OCI-LY1 (cell line): ENCODE measurements at regions not wholly inside any gene's neighbourhood (a gene's known extent, or its start where the extent isn't known, plus 50 kb on each side); places are given as distances from the start of the nearest gene placed in this dataset.

Source experiments
- H2AFZ ChIP-seq: fragments of 200-600 bp; sonication (generic), shearing (Covaris generic); 2 replicates; pipeline ENCODE4 v1.6.0; 2014; ENCODE audit warnings: antibody characterized with exemption, mild to moderate bottlenecking, low read length
- H3F3A ChIP-seq: fragments of 200-600 bp; sonication (generic), shearing (Covaris generic); 2 replicates; pipeline ENCODE4 v1.6.0; 2014; ENCODE audit warnings: mild to moderate bottlenecking, antibody characterized with exemption, low read length, moderate library complexity; ENCODE audit not compliant: insufficient read depth
- H3K27ac ChIP-seq: fragments of 200-600 bp; sonication (generic); 2 replicates; pipeline ENCODE4 v1.5.1; 2014; ENCODE audit warnings: low read length, mixed run types, mild to moderate bottlenecking, low read depth; ENCODE audit not compliant: poor library complexity, severe bottlenecking
- H3K27me3 ChIP-seq: fragments of 200-600 bp; sonication (generic); 2 replicates; pipeline ENCODE4 v1.6.0; 2014; ENCODE audit warnings: antibody characterized with exemption, mild to moderate bottlenecking, low read length, moderate library complexity; ENCODE audit not compliant: insufficient read depth
- H3K36me3 ChIP-seq: fragments of 200-600 bp; sonication (generic); 2 replicates; pipeline ENCODE4 v1.6.1; 2014; ENCODE audit warnings: mild to moderate bottlenecking, antibody characterized with exemption, low read length, moderate library complexity, mixed read lengths; ENCODE audit not compliant: insufficient read depth
- H3K4me1 ChIP-seq: fragments of 200-600 bp; sonication (generic); 2 replicates; pipeline ENCODE4 v1.5.1; 2014; ENCODE audit warnings: mild to moderate bottlenecking, low read length, moderate library complexity; ENCODE audit not compliant: insufficient read depth, severe bottlenecking
- H3K4me2 ChIP-seq: fragments of 200-600 bp; sonication (generic), shearing (Covaris generic); 2 replicates; pipeline ENCODE4 v1.6.1; 2014; ENCODE audit warnings: low read length
- H3K4me3 ChIP-seq: fragments of 200-600 bp; sonication (generic); 2 replicates; pipeline ENCODE4 v1.5.1; 2014; ENCODE audit warnings: low read length, low read depth, mild to moderate bottlenecking, mixed read lengths; ENCODE audit not compliant: poor library complexity, severe bottlenecking
- H3K79me2 ChIP-seq: fragments of 200-600 bp; shearing (Covaris generic); 2 replicates; pipeline ENCODE4 v1.6.1; 2016; ENCODE audit warnings: mixed run types, low read length, mixed read lengths; ENCODE audit not compliant: insufficient read depth
- H3K9ac ChIP-seq: fragments of 200-600 bp; sonication (generic), shearing (Covaris generic); 2 replicates; pipeline ENCODE4 v1.6.1; 2014; ENCODE audit warnings: mild to moderate bottlenecking, low read length, mixed read lengths
- H3K9me2 ChIP-seq: fragments of 200-600 bp; sonication (generic), shearing (Covaris generic); 2 replicates; pipeline ENCODE4 v1.6.1; 2014; ENCODE audit warnings: low read depth, mild to moderate bottlenecking, low read length, mixed read lengths
- H3K9me3 ChIP-seq: fragments of 200-600 bp; shearing (Covaris generic); 2 replicates; pipeline ENCODE4 v1.6.1; 2014; ENCODE audit warnings: low read length, mixed read lengths
- H4K20me1 ChIP-seq: fragments of 200-600 bp; sonication (generic), shearing (Covaris generic); 2 replicates; pipeline ENCODE4 v1.6.0; 2016; ENCODE audit warnings: mild to moderate bottlenecking, low read length; ENCODE audit not compliant: insufficient read depth
- EZH2 ChIP-seq: fragments of 200-600 bp; sonication (generic), shearing (Covaris generic); IDR thresholded peaks from 2 replicates; pipeline ENCODE4 v1.8.0; 2017; ENCODE audit warnings: borderline replicate concordance, mixed run types, mild to moderate bottlenecking, antibody characterized with exemption, low read length, moderate library complexity, mixed read lengths
- TF ChIP-seq, protein P1 (sequence below): fragments of 200-600 bp; sonication (generic), shearing (Covaris generic); IDR thresholded peaks from 2 replicates; pipeline ENCODE4 v1.5.1; 2017; ENCODE audit warnings: mild to moderate bottlenecking, antibody characterized with exemption, low read length, moderate library complexity, mixed read lengths

DNA sequence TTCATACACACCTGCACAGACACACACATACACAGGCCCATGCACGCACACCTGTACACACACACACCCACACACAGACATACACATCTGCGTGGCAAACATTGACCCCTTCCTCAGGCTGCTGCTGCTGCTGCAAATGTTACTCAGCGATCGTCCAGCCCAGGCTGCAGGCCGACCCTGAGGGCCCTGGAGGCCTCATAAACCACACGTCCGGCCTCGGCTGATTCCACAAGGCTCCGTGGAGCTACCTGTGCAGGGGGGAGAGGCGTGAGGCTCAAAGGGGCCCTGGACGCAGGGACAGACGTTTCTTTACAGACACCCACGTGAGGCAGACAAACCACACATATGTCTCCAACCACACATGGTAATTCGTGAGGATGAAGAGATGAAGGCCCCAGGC, 53.9 kb upstream of the PPP2R3B start:
- H3K4me3 ChIP-seq = no peak overlapping the region
- H3K9me3 ChIP-seq = no peaks in the 10 kb centered on the region
- H3F3A ChIP-seq = no peaks in the 10 kb centered on the region
- H4K20me1 ChIP-seq = no peaks in the 10 kb centered on the region
- H3K27me3 ChIP-seq = no peaks in the 10 kb centered on the region
- H3K4me2 ChIP-seq = no peak overlapping the region
- no peak overlapping the region for H3K27ac ChIP-seq
- no peaks in the 10 kb centered on the region for H3K9me2 ChIP-seq
- H3K36me3 ChIP-seq = no peaks in the 10 kb centered on the region
- no peak overlapping the region for H2AFZ ChIP-seq
- no peak overlapping the region for H3K9ac ChIP-seq
- TF ChIP-seq EZH2 = no peak
- TF ChIP-seq, protein P1, sequence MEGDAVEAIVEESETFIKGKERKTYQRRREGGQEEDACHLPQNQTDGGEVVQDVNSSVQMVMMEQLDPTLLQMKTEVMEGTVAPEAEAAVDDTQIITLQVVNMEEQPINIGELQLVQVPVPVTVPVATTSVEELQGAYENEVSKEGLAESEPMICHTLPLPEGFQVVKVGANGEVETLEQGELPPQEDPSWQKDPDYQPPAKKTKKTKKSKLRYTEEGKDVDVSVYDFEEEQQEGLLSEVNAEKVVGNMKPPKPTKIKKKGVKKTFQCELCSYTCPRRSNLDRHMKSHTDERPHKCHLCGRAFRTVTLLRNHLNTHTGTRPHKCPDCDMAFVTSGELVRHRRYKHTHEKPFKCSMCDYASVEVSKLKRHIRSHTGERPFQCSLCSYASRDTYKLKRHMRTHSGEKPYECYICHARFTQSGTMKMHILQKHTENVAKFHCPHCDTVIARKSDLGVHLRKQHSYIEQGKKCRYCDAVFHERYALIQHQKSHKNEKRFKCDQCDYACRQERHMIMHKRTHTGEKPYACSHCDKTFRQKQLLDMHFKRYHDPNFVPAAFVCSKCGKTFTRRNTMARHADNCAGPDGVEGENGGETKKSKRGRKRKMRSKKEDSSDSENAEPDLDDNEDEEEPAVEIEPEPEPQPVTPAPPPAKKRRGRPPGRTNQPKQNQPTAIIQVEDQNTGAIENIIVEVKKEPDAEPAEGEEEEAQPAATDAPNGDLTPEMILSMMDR = no peak
- no peaks in the 10 kb centered on the region for H3K4me1 ChIP-seq
- no peaks in the 10 kb centered on the region for H3K79me2 ChIP-seq

DNA sequence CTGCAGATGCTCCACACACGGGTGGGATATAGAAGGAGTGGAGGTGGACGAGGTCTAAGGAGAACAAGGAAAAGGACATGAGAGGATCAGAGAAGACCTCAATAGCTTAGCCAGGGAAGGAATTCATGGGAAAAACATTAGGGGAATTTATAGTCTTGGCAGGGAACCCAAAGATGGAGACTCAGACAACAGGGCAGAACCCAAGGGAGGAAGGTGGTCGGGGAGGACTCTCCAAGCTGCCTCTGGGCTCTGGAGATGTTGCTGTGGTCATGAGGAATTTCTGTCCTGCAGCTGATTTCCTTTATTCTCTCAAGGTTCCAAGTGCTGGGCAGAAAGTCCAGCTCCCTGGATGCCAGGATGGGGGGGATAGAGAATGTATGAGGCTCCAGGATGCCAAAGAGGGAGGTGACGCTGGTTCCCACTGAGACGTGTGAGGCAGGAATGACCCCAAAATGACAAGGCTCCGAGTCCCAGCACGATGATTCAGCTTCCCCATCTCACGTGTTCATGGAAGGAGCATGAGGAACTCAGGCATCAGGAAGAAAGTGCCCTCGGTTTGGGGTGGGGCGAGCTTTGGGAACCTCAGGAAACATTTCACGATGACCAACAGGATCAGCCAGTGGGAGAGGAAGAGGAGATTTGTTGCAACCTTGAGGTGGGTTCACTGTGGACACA, 57.0 kb upstream of the PPP2R3B start:
- Histone ChIP-seq H4K20me1 (no peaks in the 10 kb centered on the region), H3K9ac (no peak overlapping the region), H3K79me2 (no peaks in the 10 kb centered on the region), H3K4me2 (no peak overlapping the region), H3K4me1 (no peaks in the 10 kb centered on the region), H3K27me3 (no peaks in the 10 kb centered on the region), H3K9me2 (no peaks in the 10 kb centered on the region), H2AFZ (no peak overlapping the region), H3K4me3 (no peak overlapping the region), H3K9me3 (no peaks in the 10 kb centered on the region), H3F3A (no peaks in the 10 kb centered on the region), H3K27ac (no peak overlapping the region), H3K36me3 (no peaks in the 10 kb centered on the region)
- no peak for TF ChIP-seq EZH2
- TF ChIP-seq, protein P1 = no peak

DNA sequence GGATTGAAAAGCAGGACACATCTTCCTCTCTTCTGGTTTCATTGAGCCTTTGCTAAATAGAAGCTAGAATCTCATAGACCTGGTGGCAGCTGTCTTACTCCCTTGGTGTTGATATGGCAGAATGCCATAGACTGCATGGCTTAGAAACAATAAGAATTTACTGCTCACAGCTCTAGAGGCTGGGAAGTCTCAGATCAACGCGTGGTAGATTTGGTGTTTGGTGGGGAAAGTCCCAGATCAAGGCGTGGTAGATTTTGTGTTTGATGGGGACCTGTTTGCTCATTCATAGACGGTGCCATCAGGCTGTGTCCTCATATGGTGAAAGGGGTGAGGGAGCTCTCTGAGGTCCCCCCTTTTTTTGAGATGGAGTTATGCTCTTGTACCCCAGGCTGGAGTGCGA, 57.6 kb upstream of the PPP2R3B start:
- Histone ChIP-seq H3K27me3 (no peaks in the 10 kb centered on the region), H3K4me1 (no peaks in the 10 kb centered on the region), H3K79me2 (no peaks in the 10 kb centered on the region), H3K4me3 (no peak overlapping the region), H3K4me2 (no peak overlapping the region), H3F3A (no peaks in the 10 kb centered on the region), H2AFZ (no peak overlapping the region), H3K36me3 (no peaks in the 10 kb centered on the region), H4K20me1 (no peaks in the 10 kb centered on the region), H3K9ac (no peak overlapping the region), H3K27ac (no peak overlapping the region), H3K9me3 (no peaks in the 10 kb centered on the region), H3K9me2 (no peaks in the 10 kb centered on the region)
- TF ChIP-seq EZH2 = no peak
- TF ChIP-seq, protein P1 = no peak
